GM12801 (cell line): ENCODE measurements at regions not wholly inside any gene's neighbourhood (a gene's known extent, or its start where the extent isn't known, plus 50 kb on each side); places are given as distances from the start of the nearest gene placed in this dataset.

ENCODE experiments used
- TF ChIP-seq, protein P1 (sequence below): IDR thresholded peaks from one replicate; pipeline ENCODE4 v1.5.1; 2011; ENCODE audit warnings: control low read depth; ENCODE audit not compliant: insufficient read length; ENCODE audit errors: extremely low read depth

DNA sequence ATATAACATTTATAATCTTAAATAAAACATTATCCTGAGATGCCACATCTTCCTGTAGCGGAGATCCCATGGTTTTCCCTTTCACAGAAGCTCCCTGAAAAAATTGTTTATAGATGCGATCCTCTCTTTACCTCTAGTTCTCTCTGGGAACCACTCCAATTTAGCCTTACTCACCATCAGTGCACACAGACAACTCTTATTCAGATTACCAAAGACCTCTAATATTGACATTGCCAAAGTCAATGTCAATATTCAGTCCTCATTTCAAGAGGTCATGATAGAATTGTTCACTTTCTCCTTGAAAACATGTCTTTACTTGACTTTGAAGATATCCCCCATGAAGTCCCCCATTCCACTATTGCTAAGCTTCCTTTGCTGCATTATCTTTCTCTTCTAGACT is 248.8 kb downstream of the CTH start:
- TF ChIP-seq, protein P1, sequence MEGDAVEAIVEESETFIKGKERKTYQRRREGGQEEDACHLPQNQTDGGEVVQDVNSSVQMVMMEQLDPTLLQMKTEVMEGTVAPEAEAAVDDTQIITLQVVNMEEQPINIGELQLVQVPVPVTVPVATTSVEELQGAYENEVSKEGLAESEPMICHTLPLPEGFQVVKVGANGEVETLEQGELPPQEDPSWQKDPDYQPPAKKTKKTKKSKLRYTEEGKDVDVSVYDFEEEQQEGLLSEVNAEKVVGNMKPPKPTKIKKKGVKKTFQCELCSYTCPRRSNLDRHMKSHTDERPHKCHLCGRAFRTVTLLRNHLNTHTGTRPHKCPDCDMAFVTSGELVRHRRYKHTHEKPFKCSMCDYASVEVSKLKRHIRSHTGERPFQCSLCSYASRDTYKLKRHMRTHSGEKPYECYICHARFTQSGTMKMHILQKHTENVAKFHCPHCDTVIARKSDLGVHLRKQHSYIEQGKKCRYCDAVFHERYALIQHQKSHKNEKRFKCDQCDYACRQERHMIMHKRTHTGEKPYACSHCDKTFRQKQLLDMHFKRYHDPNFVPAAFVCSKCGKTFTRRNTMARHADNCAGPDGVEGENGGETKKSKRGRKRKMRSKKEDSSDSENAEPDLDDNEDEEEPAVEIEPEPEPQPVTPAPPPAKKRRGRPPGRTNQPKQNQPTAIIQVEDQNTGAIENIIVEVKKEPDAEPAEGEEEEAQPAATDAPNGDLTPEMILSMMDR, result no peak

- TF ChIP-seq, protein P1, result no peak
These were observed 255.5 kb downstream of the CTH start for GRCh38 chr1:70666381-70667140.

- TF ChIP-seq, protein P1, result no peak
These were observed 256.6 kb downstream of the CTH start for GRCh38 chr1:70667494-70668170.

DNA sequence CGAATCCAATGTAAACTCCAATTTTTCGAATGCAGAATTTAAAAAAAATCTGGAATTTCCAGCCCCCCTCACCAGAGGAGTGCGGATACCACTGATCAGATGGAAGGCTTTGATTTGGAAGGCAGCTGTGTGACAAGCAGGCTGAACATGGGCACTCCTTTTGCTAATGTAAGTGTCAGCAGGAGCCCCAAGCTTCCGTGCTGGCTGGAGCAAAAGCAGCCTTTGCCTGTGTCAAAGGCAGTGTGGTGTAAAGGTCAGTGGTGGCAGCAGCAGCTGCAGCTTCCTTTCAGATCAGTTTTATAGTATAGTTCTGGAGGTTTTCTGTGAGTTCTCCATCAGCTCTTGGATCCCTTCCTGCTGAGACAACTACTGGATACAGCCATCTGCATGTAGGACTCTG is 259.9 kb downstream of the CTH start:
- TF ChIP-seq, protein P1, result no peak

DNA sequence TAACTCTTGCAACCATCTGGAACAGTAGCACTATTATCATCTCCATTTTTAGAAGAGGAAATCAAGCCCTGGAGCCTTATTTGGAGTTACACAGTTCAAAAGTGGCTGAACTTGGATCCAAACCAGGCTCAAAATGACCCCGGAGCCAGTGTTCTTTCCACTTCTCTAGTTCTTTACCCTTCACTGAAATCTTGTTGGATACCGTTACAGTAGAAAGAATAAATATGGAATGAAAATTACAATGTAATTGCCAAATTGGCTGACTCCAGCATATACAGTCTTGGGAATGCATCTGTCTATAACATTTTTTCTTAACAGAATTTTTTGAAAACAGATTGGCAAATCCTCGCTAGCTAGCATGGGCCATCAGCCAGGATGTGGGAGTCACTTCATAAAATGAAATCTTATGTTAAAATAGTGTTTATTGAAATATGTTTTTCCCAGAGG is 261.4 kb downstream of the CTH start:
- TF ChIP-seq, protein P1, result no peak

- TF ChIP-seq, protein P1, result no peak
These were observed 264.0 kb downstream of the CTH start for GRCh38 chr1:70674941-70675685.

- TF ChIP-seq, protein P1, result no peak
These were observed 264.7 kb downstream of the CTH start for GRCh38 chr1:70675737-70676156.
